ENCODE measurements at regions not wholly inside any gene's neighbourhood (a gene's known extent, or its start where the extent isn't known, plus 50 kb on each side); places are given as distances from the start of the nearest gene placed in this dataset.

GRCh38 chr12:94042321-94042720 lies 106.1 kb upstream of the PLXNC1 start:
- Mint-ChIP-seq H3K4me3 (no peak overlapping the region), H3K9me3 (peaks cover 7% of the 10 kb centered on the region), H3K27ac (no peak overlapping the region), H3K36me3 (ENCODE audit: low read depth) (peaks cover 8% of the 10 kb centered on the region; the same call in 2 of the 3 replicates), H3K4me1 (peaks cover 4% of the 10 kb centered on the region), H3K27me3 (ENCODE audit: insufficient read depth, low read depth, poor library complexity) (peaks cover 5% of the 10 kb centered on the region)
- ATAC-seq (peak; percentile 71), DNase-seq (ENCODE audit: low spot score) (peak; percentile 11)
- Histone ChIP-seq H3K9me2 (ENCODE audit: insufficient read depth) (0 out of 2 replicates have a peak, but pooled peaks cover 5% of the 10 kb centered on the region), H3K79me2 (replicated peaks; ENCODE audit: insufficient read depth) (no peaks in the 10 kb centered on the region), H3K4me1 (ENCODE audit: insufficient read depth) (no peaks in the 10 kb centered on the region), H3K4me2 (no peak overlapping the region), H3K27ac (ENCODE audit: low read depth) (no peak overlapping the region), H2AFZ (peak overlapping the region; percentile 89), H3K4me3 (no peak overlapping the region), H3K36me3 (ENCODE audit: insufficient read depth) (no peaks in the 10 kb centered on the region), H3K27me3 (ENCODE audit: insufficient read depth) (no peaks in the 10 kb centered on the region), H4K20me1 (replicated peaks; ENCODE audit: insufficient read depth) (no peaks in the 10 kb centered on the region), H3F3A (replicated peaks; ENCODE audit: low read depth) (no peaks in the 10 kb centered on the region)
- no peak for TF ChIP-seq EZH2 (IDR thresholded peaks at IDR 0.05; ENCODE audit: low read depth, unreplicated experiment)
- no peak for TF ChIP-seq CREB1 (CRISPR knock-in tag; IDR thresholded peaks at IDR 0.05; ENCODE audit: low read depth)
- no peak for TF ChIP-seq POLR2AphosphoS5 (IDR thresholded peaks at IDR 0.05; ENCODE audit: low read depth)
- no peak for TF ChIP-seq ZNF331 (CRISPR knock-in tag; IDR thresholded peaks at IDR 0.05; ENCODE audit: low read depth)
- TF ChIP-seq EZH2phosphoT487 (IDR thresholded peaks at IDR 0.05; ENCODE audit: unreplicated experiment), result no peak
- TF ChIP-seq JUNB (IDR thresholded peaks at IDR 0.05; ENCODE audit: unreplicated experiment), result no peak
- TF ChIP-seq ETS1 (IDR thresholded peaks at IDR 0.05), result no peak
- no peak for TF ChIP-seq STAT1 (IDR thresholded peaks at IDR 0.05; ENCODE audit: unreplicated experiment)
- no peak for TF ChIP-seq ZNF114 (CRISPR knock-in tag; IDR thresholded peaks at IDR 0.05)
- TF ChIP-seq CTCF (conservative IDR thresholded peaks at IDR 0.05; ENCODE audit: low read depth in 2 of 2), result no peak
- no peak for TF ChIP-seq NANOG (IDR thresholded peaks at IDR 0.05; ENCODE audit: borderline replicate concordance)
- TF ChIP-seq ZNF462 (CRISPR knock-in tag; IDR thresholded peaks at IDR 0.05), result no peak
- TF ChIP-seq REST (IDR thresholded peaks at IDR 0.05; ENCODE audit: unreplicated experiment), result no peak

All from GM23338 (cell line).